HEK293 (cell line): ENCODE measurements at regions not wholly inside any gene's neighbourhood (a gene's known extent, or its start where the extent isn't known, plus 50 kb on each side); places are given as distances from the start of the nearest gene placed in this dataset.

Source experiments
- CTCF ChIA-PET: fragments of 350-600 bp; formaldehyde crosslinking; extraction: SDS; loops from one replicate; lab custom pipeline; 2021; ENCODE audit warnings: antibody characterized with exemption; lab: Yijun Ruan, JAX
- POLR2A ChIA-PET: fragments of 300-600 bp; formaldehyde crosslinking; extraction: SDS; loops from one replicate; lab custom pipeline; 2020; ENCODE audit warnings: antibody characterized with exemption, inconsistent platforms; lab: Yijun Ruan, JAX
- H3K27ac ChIP-seq: fragments of 200-500 bp; sonication (Bioruptor generic); 2 replicates; pipeline ENCODE4 v1.5.1; 2014; ENCODE audit warnings: low read depth, low read length, control low read depth, inconsistent platforms; ENCODE audit errors: extremely low read depth
- H3K36me3 ChIP-seq, 2 experiments: fragments of 200-500 bp in 1 of 2; sonication (Bioruptor generic) in 1 of 2; 1 replicate in 1 of 2; 2 replicates in 1 of 2; pipeline ENCODE4 v1.5.1; 2014 to 2017; ENCODE audit warnings: inconsistent platforms in 2 of 2, low read length in 2 of 2; ENCODE audit not compliant: control insufficient read depth in 2 of 2, insufficient read depth in 1 of 2
- H3K4me1 ChIP-seq: fragments of 200-500 bp; sonication (Bioruptor generic); 2 replicates; pipeline ENCODE4 v1.5.1; 2014; ENCODE audit warnings: mild to moderate bottlenecking, low read length, inconsistent platforms; ENCODE audit not compliant: control insufficient read depth, insufficient read depth
- H3K4me3 ChIP-seq: 2 replicates; pipeline ENCODE4 v1.5.1; 2011; ENCODE audit warnings: low read depth, mild to moderate bottlenecking, control low read depth, low read length, moderate library complexity
- H3K9me3 ChIP-seq: fragments of 200-500 bp; sonication (Bioruptor generic); 2 replicates; pipeline ENCODE4 v1.5.1; 2014; ENCODE audit warnings: low read depth, low read length, inconsistent platforms; ENCODE audit not compliant: control insufficient read depth, insufficient read depth
- MYNN ChIP-seq: fragments of 450-650 bp; formaldehyde crosslinking; IDR thresholded peaks from 2 replicates; pipeline ENCODE4 v1.5.1; 2016; ENCODE audit warnings: missing biosample characterization, missing genetic modification characterization, borderline replicate concordance
- PRDM1 ChIP-seq: fragments of 450-650 bp; formaldehyde crosslinking; IDR thresholded peaks from 2 replicates; pipeline ENCODE4; 2016; ENCODE audit warnings: missing biosample characterization, missing genetic modification characterization
- ZBTB17 ChIP-seq: fragments of 450-650 bp; formaldehyde crosslinking; IDR thresholded peaks from 2 replicates; pipeline ENCODE4 v1.5.1; 2016; ENCODE audit warnings: missing biosample characterization, missing genetic modification characterization
- ZNF274 ChIP-seq, 2 experiments: fragments of 200-500 bp in 1 of 2; fragments of 450-650 bp in 1 of 2; sonication (Bioruptor generic) in 1 of 2; formaldehyde crosslinking in 1 of 2; IDR thresholded peaks; 2 replicates each; pipeline versions ENCODE4 v1.5.1 to v1.6.1; 2014 to 2016; ENCODE audit warnings: borderline replicate concordance in 1 of 2, inconsistent platforms in 1 of 2, low read length in 1 of 2, missing biosample characterization in 1 of 2, missing genetic modification characterization in 1 of 2
- ZNF350 ChIP-seq: fragments of 450-650 bp; formaldehyde crosslinking; IDR thresholded peaks from 2 replicates; pipeline ENCODE4 v1.5.0; 2017; ENCODE audit warnings: missing biosample characterization, mild to moderate bottlenecking, missing genetic modification characterization
- ZNF426 ChIP-seq: fragments of 450-650 bp; formaldehyde crosslinking; IDR thresholded peaks from 2 replicates; pipeline ENCODE4 v1.5.1; 2017; ENCODE audit warnings: missing biosample characterization, missing genetic modification characterization, mild to moderate bottlenecking, inconsistent platforms, moderate library complexity
- ZNF433 ChIP-seq: fragments of 450-650 bp; formaldehyde crosslinking; IDR thresholded peaks from 2 replicates; pipeline ENCODE4 v1.5.1; 2016; ENCODE audit warnings: missing biosample characterization, missing genetic modification characterization, low read depth
- ZNF48 ChIP-seq: fragments of 450-650 bp; formaldehyde crosslinking; IDR thresholded peaks from 2 replicates; pipeline ENCODE4 v1.5.1; 2016; ENCODE audit warnings: missing biosample characterization, missing genetic modification characterization
- ZNF624 ChIP-seq: fragments of 450-650 bp; formaldehyde crosslinking; IDR thresholded peaks from 2 replicates; pipeline ENCODE4 v1.5.1; 2017; ENCODE audit warnings: missing biosample characterization, missing genetic modification characterization
- ZNF747 ChIP-seq: fragments of 450-650 bp; formaldehyde crosslinking; IDR thresholded peaks from 2 replicates; pipeline ENCODE4 v1.5.1; 2016; ENCODE audit warnings: missing biosample characterization, missing genetic modification characterization
- ZNF777 ChIP-seq: fragments of 450-650 bp; formaldehyde crosslinking; IDR thresholded peaks from 2 replicates; pipeline ENCODE4 v1.5.1; 2017; ENCODE audit warnings: missing biosample characterization, missing genetic modification characterization, borderline replicate concordance
- ZNF792 ChIP-seq: fragments of 450-650 bp; formaldehyde crosslinking; IDR thresholded peaks from 2 replicates; pipeline ENCODE4 v1.5.1; 2016; ENCODE audit warnings: missing biosample characterization, missing genetic modification characterization
- TF ChIP-seq, protein P1 (sequence below): fragments of 450-650 bp; formaldehyde crosslinking; IDR thresholded peaks from 2 replicates; pipeline ENCODE4 v1.5.1; 2016; ENCODE audit warnings: missing biosample characterization, missing genetic modification characterization
- TF ChIP-seq, protein P2 (sequence below): sonication (generic); formaldehyde crosslinking; IDR thresholded peaks from 2 replicates; pipeline ENCODE4 v1.8.1; 2022; ENCODE audit warnings: mild to moderate bottlenecking, moderate library complexity, missing genetic modification reagents
- TF ChIP-seq, protein P3 (sequence below): fragments of 450-650 bp; formaldehyde crosslinking; IDR thresholded peaks from 2 replicates; pipeline ENCODE4 v1.5.1; 2016; ENCODE audit warnings: missing biosample characterization, missing genetic modification characterization
- TF ChIP-seq, protein P4 (sequence below): fragments of 450-650 bp; formaldehyde crosslinking; IDR thresholded peaks from 2 replicates; pipeline ENCODE4 v1.5.1; 2017; ENCODE audit warnings: missing biosample characterization, missing genetic modification characterization

DNA sequence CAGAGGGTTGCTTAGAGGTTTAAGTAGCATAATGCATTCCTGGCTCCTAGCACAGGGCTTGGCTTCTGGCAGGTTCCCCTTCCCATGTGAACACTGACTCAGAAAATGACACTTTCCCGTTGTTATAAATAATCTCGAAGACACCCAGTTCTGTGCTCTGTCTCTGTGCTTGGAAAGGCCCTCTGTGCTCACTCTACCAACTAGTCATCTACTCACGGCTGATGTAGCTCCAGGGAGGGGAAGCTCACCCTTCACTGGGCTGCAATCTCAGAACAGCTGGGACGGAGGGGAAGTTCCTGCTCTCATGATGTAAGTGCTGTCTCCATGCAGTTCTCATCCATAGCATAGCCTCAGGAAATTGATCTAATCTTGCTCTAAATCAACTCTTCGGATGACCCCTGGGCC is 230.5 kb upstream of the ASIC2 start:
- CTCF ChIA-PET = interaction anchor here (0.5 to 2.0 kb wide), 3 partner anchors 10 to 152 kb away, joined by 4 to 6 read pairs (median 4); no protein-coding TSS in a partner anchor
- TF ChIP-seq, protein P1, sequence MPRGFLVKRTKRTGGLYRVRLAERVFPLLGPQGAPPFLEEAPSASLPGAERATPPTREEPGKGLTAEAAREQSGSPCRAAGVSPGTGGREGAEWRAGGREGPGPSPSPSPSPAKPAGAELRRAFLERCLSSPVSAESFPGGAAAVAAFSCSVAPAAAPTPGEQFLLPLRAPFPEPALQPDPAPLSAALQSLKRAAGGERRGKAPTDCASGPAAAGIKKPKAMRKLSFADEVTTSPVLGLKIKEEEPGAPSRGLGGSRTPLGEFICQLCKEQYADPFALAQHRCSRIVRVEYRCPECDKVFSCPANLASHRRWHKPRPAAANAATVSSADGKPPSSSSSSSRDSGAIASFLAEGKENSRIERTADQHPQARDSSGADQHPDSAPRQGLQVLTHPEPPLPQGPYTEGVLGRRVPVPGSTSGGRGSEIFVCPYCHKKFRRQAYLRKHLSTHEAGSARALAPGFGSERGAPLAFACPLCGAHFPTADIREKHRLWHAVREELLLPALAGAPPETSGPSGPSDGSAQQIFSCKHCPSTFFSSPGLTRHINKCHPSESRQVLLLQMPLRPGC = no peak
- TF ChIP-seq ZNF792 (tag by site-specific recombination) (no peak), MYNN (tag by site-specific recombination) (no peak), ZNF777 (tag by site-specific recombination) (no peak), ZNF747 (tag by site-specific recombination) (no peak), ZNF624 (no peak), ZNF350 (no peak), PRDM1 (tag by site-specific recombination) (no peak), ZBTB17 (tag by site-specific recombination) (no peak), ZNF48 (tag by site-specific recombination) (no peak), ZNF426 (no peak), ZNF274 (IDR thresholded peaks at IDR 0.05; ENCODE audit: low read length) (no peak), ZNF274 (tag by site-specific recombination; IDR thresholded peaks at IDR 0.05; ENCODE audit: borderline replicate concordance) (no peak), ZNF433 (tag by site-specific recombination) (no peak)
- TF ChIP-seq, protein P2, sequence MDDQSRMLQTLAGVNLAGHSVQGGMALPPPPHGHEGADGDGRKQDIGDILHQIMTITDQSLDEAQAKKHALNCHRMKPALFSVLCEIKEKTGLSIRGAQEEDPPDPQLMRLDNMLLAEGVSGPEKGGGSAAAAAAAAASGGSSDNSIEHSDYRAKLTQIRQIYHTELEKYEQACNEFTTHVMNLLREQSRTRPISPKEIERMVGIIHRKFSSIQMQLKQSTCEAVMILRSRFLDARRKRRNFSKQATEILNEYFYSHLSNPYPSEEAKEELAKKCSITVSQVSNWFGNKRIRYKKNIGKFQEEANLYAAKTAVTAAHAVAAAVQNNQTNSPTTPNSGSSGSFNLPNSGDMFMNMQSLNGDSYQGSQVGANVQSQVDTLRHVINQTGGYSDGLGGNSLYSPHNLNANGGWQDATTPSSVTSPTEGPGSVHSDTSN (CRISPR knock-in tag) = no peak
- TF ChIP-seq, protein P3, sequence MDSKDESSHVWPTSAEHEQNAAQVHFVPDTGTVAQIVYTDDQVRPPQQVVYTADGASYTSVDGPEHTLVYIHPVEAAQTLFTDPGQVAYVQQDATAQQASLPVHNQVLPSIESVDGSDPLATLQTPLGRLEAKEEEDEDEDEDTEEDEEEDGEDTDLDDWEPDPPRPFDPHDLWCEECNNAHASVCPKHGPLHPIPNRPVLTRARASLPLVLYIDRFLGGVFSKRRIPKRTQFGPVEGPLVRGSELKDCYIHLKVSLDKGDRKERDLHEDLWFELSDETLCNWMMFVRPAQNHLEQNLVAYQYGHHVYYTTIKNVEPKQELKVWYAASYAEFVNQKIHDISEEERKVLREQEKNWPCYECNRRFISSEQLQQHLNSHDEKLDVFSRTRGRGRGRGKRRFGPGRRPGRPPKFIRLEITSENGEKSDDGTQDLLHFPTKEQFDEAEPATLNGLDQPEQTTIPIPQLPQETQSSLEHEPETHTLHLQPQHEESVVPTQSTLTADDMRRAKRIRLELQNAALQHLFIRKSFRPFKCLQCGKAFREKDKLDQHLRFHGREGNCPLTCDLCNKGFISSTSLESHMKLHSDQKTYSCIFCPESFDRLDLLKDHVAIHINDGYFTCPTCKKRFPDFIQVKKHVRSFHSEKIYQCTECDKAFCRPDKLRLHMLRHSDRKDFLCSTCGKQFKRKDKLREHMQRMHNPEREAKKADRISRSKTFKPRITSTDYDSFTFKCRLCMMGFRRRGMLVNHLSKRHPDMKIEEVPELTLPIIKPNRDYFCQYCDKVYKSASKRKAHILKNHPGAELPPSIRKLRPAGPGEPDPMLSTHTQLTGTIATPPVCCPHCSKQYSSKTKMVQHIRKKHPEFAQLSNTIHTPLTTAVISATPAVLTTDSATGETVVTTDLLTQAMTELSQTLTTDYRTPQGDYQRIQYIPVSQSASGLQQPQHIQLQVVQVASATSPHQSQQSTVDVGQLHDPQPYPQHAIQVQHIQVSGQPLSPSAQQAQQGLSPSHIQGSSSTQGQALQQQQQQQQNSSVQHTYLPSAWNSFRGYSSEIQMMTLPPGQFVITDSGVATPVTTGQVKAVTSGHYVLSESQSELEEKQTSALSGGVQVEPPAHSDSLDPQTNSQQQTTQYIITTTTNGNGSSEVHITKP (tag by site-specific recombination) = no peak
- Histone ChIP-seq H3K9me3 (no peaks in the 10 kb centered on the region), H3K4me1 (no peaks in the 10 kb centered on the region), H3K27ac (no peak overlapping the region), H3K4me3 (no peak overlapping the region), H3K36me3 (no peaks in the 10 kb centered on the region; a peak in 1 of 3 replicates)
- POLR2A ChIA-PET = no interaction called here

DNA sequence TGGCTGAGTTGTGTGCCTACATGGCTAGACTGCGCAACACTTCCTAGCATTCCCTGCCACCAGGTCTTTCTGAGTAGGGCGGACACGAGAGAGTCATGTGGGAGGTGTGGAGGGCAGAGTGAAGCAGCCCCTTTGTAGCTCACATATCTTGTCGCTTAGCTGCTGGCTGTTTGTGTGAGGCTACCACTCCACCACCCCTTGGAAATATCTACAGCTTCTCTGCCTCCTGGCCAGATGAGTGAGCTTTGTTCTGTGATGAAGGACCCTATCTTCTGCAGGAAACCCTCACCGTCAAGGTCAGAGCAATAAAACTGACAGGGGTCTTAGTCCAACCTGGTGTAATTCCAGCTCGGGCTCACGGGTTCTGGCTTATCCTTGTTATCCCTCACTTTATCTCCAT is 232.1 kb upstream of the ASIC2 start:
- CTCF ChIA-PET = interaction anchor here (1.3 to 2.0 kb wide), 2 partner anchors 9 to 150 kb away, joined by 3 to 6 read pairs; no protein-coding TSS in a partner anchor
- TF ChIP-seq, protein P4, sequence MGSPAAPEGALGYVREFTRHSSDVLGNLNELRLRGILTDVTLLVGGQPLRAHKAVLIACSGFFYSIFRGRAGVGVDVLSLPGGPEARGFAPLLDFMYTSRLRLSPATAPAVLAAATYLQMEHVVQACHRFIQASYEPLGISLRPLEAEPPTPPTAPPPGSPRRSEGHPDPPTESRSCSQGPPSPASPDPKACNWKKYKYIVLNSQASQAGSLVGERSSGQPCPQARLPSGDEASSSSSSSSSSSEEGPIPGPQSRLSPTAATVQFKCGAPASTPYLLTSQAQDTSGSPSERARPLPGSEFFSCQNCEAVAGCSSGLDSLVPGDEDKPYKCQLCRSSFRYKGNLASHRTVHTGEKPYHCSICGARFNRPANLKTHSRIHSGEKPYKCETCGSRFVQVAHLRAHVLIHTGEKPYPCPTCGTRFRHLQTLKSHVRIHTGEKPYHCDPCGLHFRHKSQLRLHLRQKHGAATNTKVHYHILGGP = no peak
- POLR2A ChIA-PET = no interaction called here
- no peaks in the 10 kb centered on the region for H3K9me3 ChIP-seq
- H3K4me3 ChIP-seq = no peak overlapping the region
- no peak overlapping the region for H3K27ac ChIP-seq
- H3K4me1 ChIP-seq = no peaks in the 10 kb centered on the region
- no peaks in the 10 kb centered on the region; a peak in 1 of 3 replicates for H3K36me3 ChIP-seq
